HCT116 (cell line): ENCODE measurements at regions not wholly inside any gene's neighbourhood (a gene's known extent, or its start where the extent isn't known, plus 50 kb on each side); places are given as distances from the start of the nearest gene placed in this dataset.

ENCODE experiments used
- ATAC-seq: fragments of 200-7000 bp; cut with Tn5 transposase; 2 replicates; pipeline ENCODE4 v1.9.1; 2020; ENCODE audit warnings: mild to moderate bottlenecking, moderate library complexity
- BruUV-seq: library from RNA; stranded (reverse); fragments of 400-500 nt; replicated peaks from 2 replicates; lab custom pipeline; 2021; lab: Mats Ljungman, UMichigan
- CTCF ChIA-PET: fragments of 300-600 bp; sonication (Branson Sonifier 250); formaldehyde crosslinking; loops from one replicate; lab custom pipeline; 2021; ENCODE audit warnings: antibody characterized with exemption; lab: Charles Lee
- POLR2A ChIA-PET: fragments of 300-600, 350-600 bp; sonication (Branson Sonifier 250); formaldehyde crosslinking; loops from one replicate; lab custom pipeline; 2021; ENCODE audit warnings: antibody characterized with exemption; lab: Charles Lee
- RAD21 ChIA-PET, 2 experiments: fragments of 300-600 bp; sonication (Branson Sonifier 250); formaldehyde crosslinking; loops; one replicate each; lab custom pipeline; 2023; ENCODE audit warnings: low total read pairs in 2 of 2; ENCODE audit not compliant: uncharacterized antibody in 2 of 2, unreplicated experiment in 2 of 2, low non-redundant PET in 1 of 2; lab: Charles Lee
- DNase-seq: peaks from one replicate; pipeline ENCODE4 v3.0.0-alpha.2; 2010; ENCODE audit warnings: low read depth, low spot score
- H2AFZ ChIP-seq: fragments of 200-600 bp; shearing (Covaris generic), sonication (generic); 2 replicates; pipeline ENCODE4 v1.6.1; 2017; ENCODE audit warnings: low read depth, mixed run types, mixed read lengths, antibody characterized with exemption, low read length; ENCODE audit not compliant: poor library complexity, severe bottlenecking
- H3K27ac ChIP-seq: 2 replicates; pipeline ENCODE4 v1.5.1; 2012; ENCODE audit warnings: low read depth, low read length
- H3K27me3 ChIP-seq: fragments of 200-600 bp; sonication (generic); 2 replicates; pipeline ENCODE4 v1.6.1; 2016; ENCODE audit warnings: mixed run types, low read length, mixed read lengths; ENCODE audit not compliant: insufficient read depth
- H3K36me3 ChIP-seq, 2 experiments: fragments of 200-500 bp in 1 of 2; fragments of 200-600 bp in 1 of 2; sonication (Bioruptor generic) in 1 of 2; sonication (generic) in 1 of 2; 2 replicates each; pipeline versions ENCODE4 v1.5.1 to v1.6.1; 2014 to 2016; ENCODE audit warnings: low read length in 2 of 2, inconsistent platforms in 1 of 2, mixed read lengths in 1 of 2, mixed run types in 1 of 2; ENCODE audit not compliant: insufficient read depth in 2 of 2, control insufficient read depth in 1 of 2
- H3K4me1 ChIP-seq, 2 experiments: fragments of 200-600 bp in 1 of 2; sonication (generic) in 1 of 2; 2 replicates each; pipeline versions ENCODE4 v1.5.1 to v1.6.1; 2012 to 2017; ENCODE audit warnings: low read length in 2 of 2, inconsistent platforms in 1 of 2, mild to moderate bottlenecking in 1 of 2, mixed read lengths in 1 of 2, mixed run types in 1 of 2, moderate library complexity in 1 of 2; ENCODE audit not compliant: insufficient read depth in 2 of 2, control insufficient read depth in 1 of 2
- H3K4me2 ChIP-seq: fragments of 200-600 bp; sonication (generic); 2 replicates; pipeline ENCODE4 v1.6.1; 2017; ENCODE audit warnings: mixed run types, low read length, mixed read lengths
- H3K4me3 ChIP-seq, 2 experiments: fragments of 200-600 bp in 1 of 2; sonication (generic) in 1 of 2; replicated peaks in 1 of 2; 2 replicates each; pipeline ENCODE4 v1.5.1; 2011 to 2016; ENCODE audit warnings: low read length in 2 of 2, control low read depth in 1 of 2, low read depth in 1 of 2, mild to moderate bottlenecking in 1 of 2, mixed read lengths in 1 of 2, mixed run types in 1 of 2
- H3K79me2 ChIP-seq: fragments of 200-600 bp; sonication (generic); 2 replicates; pipeline ENCODE4 v1.6.1; 2017; ENCODE audit warnings: mild to moderate bottlenecking, mixed run types, low read length, moderate library complexity, mixed read lengths; ENCODE audit not compliant: insufficient read depth
- H3K9ac ChIP-seq: fragments of 200-600 bp; sonication (generic); 2 replicates; pipeline ENCODE4 v1.6.1; 2016; ENCODE audit warnings: low read length, mixed read lengths
- H3K9me2 ChIP-seq: fragments of 200-600 bp; sonication (generic), shearing (Covaris generic); 2 replicates; pipeline ENCODE4 v1.6.1; 2017; ENCODE audit warnings: mixed run types, mild to moderate bottlenecking, moderate library complexity; ENCODE audit not compliant: insufficient read depth
- H3K9me3 ChIP-seq, 2 experiments: fragments of 200-500 bp in 1 of 2; fragments of 200-600 bp in 1 of 2; sonication (Bioruptor generic) in 1 of 2; sonication (generic) in 1 of 2; 2 replicates each; pipeline ENCODE4 v1.6.1; 2014 to 2017; ENCODE audit warnings: low read length in 2 of 2, mixed read lengths in 2 of 2, inconsistent platforms in 1 of 2, low read depth in 1 of 2, mild to moderate bottlenecking in 1 of 2, mixed run types in 1 of 2, moderate library complexity in 1 of 2; ENCODE audit not compliant: control insufficient read depth in 1 of 2, insufficient read depth in 1 of 2
- H4K20me1 ChIP-seq: fragments of 200-600 bp; sonication (generic), shearing (Covaris generic); 2 replicates; pipeline ENCODE4 v1.6.1; 2017; ENCODE audit warnings: mixed run types, mild to moderate bottlenecking, moderate library complexity; ENCODE audit not compliant: insufficient read depth
- CBX3 ChIP-seq: IDR thresholded peaks from 2 replicates; pipeline ENCODE4 v1.6.1; 2012; ENCODE audit warnings: low read depth
- CEBPB ChIP-seq: IDR thresholded peaks from 2 replicates; pipeline ENCODE4 v1.6.1; 2012; ENCODE audit warnings: low read depth
- EGR1 ChIP-seq: IDR thresholded peaks from 2 replicates; pipeline ENCODE4 v1.6.1; 2012; ENCODE audit warnings: low read depth
- ELF1 ChIP-seq: IDR thresholded peaks from 2 replicates; pipeline ENCODE4 v1.6.1; 2012; ENCODE audit warnings: low read depth, borderline replicate concordance
- EZH2 ChIP-seq: fragments of 200-600 bp; sonication (generic); IDR thresholded peaks from 2 replicates; pipeline ENCODE4 v1.6.1; 2017; ENCODE audit warnings: antibody characterized with exemption, mixed run types
- JUND ChIP-seq: IDR thresholded peaks from 2 replicates; pipeline ENCODE4 v1.6.1; 2012
- POLR2A ChIP-seq: IDR thresholded peaks from 2 replicates; pipeline ENCODE4 v1.7.0; 2011; ENCODE audit warnings: borderline replicate concordance; ENCODE audit not compliant: insufficient read depth, insufficient read length; ENCODE audit errors: extremely low read depth
- POLR2AphosphoS5 ChIP-seq: IDR thresholded peaks from 2 replicates; pipeline ENCODE4 v1.6.1; 2011; ENCODE audit warnings: mild to moderate bottlenecking, low read depth, low read length, moderate library complexity
- RAD21 ChIP-seq: IDR thresholded peaks from 2 replicates; pipeline ENCODE4 v1.6.1; 2012; ENCODE audit warnings: low read depth, mild to moderate bottlenecking
- SRF ChIP-seq: IDR thresholded peaks from 2 replicates; pipeline ENCODE4 v1.6.1; 2012; ENCODE audit warnings: low read depth
- intact Hi-C: fragments of 100-400 bp; cut with micrococcal nuclease; formaldehyde crosslinking; loops from 2 replicates; pipeline ENCODE4 v1.10.0; 2022
- TF ChIP-seq, protein P1 (sequence below): IDR thresholded peaks from 2 replicates; pipeline ENCODE4 v1.6.1; 2012; ENCODE audit warnings: low read depth
- TF ChIP-seq, protein P2 (sequence below), 3 experiments: fragments of 200-600 bp in 1 of 3; sonication (generic) in 1 of 3; IDR thresholded peaks in 2 of 3; conservative IDR thresholded peaks in 1 of 3; 2 replicates each; pipeline ENCODE4 v1.5.1; 2012 to 2017; ENCODE audit warnings: low read depth in 2 of 3, low read length in 2 of 3, antibody characterized with exemption in 1 of 3, borderline replicate concordance in 1 of 3, control low read depth in 1 of 3, mild to moderate bottlenecking in 1 of 3, mixed read lengths in 1 of 3, mixed run types in 1 of 3, moderate library complexity in 1 of 3; ENCODE audit not compliant: insufficient read depth in 1 of 3
- TF ChIP-seq, protein P3 (sequence below): IDR thresholded peaks from 2 replicates; pipeline ENCODE4 v1.6.1; 2012
- TF ChIP-seq, protein P4 (sequence below): IDR thresholded peaks from 2 replicates; pipeline ENCODE4 v1.6.1; 2012

DNA sequence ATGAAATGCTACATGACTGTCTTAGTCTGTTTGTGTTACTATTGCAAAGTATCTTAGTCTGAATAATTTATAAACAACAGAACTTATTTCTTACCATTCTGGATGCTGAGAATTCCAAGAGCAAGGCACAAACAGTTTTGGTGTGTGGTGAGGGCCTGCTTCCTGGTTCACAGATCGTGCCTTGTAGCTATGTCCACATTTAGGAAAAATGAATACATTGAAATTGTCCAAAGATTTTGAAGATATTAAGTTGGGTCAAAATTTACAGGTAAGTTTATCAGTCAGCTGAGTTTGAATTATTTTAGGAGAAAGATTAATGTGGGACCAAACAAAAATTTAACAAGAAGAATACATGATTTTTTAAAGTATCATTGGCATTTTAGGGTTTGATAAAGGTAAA, 293.5 kb downstream of the LTN1 start (continued):
- TF ChIP-seq, protein P1, sequence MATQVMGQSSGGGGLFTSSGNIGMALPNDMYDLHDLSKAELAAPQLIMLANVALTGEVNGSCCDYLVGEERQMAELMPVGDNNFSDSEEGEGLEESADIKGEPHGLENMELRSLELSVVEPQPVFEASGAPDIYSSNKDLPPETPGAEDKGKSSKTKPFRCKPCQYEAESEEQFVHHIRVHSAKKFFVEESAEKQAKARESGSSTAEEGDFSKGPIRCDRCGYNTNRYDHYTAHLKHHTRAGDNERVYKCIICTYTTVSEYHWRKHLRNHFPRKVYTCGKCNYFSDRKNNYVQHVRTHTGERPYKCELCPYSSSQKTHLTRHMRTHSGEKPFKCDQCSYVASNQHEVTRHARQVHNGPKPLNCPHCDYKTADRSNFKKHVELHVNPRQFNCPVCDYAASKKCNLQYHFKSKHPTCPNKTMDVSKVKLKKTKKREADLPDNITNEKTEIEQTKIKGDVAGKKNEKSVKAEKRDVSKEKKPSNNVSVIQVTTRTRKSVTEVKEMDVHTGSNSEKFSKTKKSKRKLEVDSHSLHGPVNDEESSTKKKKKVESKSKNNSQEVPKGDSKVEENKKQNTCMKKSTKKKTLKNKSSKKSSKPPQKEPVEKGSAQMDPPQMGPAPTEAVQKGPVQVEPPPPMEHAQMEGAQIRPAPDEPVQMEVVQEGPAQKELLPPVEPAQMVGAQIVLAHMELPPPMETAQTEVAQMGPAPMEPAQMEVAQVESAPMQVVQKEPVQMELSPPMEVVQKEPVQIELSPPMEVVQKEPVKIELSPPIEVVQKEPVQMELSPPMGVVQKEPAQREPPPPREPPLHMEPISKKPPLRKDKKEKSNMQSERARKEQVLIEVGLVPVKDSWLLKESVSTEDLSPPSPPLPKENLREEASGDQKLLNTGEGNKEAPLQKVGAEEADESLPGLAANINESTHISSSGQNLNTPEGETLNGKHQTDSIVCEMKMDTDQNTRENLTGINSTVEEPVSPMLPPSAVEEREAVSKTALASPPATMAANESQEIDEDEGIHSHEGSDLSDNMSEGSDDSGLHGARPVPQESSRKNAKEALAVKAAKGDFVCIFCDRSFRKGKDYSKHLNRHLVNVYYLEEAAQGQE = no peak
- TF ChIP-seq JUND (no peak), EZH2 (no peak), POLR2A (no peak), EGR1 (no peak)

DNA sequence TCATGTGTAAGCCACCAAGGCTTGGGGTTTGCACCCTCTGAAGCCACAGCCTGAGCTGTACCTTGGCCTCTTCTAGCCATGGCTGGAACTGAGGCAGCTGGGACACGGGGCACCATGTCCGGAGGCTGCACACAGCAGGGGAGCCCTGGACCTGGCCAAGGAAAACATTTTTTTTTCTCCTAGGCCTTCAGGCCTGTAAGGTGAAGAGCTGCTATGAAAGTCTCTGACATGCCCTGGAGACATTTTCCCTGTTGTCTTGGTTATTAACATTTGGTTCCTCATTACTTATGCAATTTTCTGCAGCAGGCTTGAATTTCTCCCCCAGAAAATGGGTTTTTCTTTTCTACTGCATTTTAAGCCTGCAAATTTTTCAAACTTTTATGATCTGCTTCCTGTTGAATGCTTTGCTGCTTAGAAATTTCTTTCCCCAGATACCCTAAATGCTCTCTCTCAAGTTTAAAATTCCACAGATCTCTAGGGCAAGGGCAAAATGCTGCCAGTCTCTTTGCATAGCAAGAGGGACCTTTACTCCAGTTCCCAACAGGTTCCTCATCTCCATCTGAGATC, 295.8 kb downstream of the LTN1 start:
- intact Hi-C loops = no loop called here
- H3K9me2 ChIP-seq = no peaks in the 10 kb centered on the region
- no peak for TF ChIP-seq SRF
- TF ChIP-seq, protein P2, sequence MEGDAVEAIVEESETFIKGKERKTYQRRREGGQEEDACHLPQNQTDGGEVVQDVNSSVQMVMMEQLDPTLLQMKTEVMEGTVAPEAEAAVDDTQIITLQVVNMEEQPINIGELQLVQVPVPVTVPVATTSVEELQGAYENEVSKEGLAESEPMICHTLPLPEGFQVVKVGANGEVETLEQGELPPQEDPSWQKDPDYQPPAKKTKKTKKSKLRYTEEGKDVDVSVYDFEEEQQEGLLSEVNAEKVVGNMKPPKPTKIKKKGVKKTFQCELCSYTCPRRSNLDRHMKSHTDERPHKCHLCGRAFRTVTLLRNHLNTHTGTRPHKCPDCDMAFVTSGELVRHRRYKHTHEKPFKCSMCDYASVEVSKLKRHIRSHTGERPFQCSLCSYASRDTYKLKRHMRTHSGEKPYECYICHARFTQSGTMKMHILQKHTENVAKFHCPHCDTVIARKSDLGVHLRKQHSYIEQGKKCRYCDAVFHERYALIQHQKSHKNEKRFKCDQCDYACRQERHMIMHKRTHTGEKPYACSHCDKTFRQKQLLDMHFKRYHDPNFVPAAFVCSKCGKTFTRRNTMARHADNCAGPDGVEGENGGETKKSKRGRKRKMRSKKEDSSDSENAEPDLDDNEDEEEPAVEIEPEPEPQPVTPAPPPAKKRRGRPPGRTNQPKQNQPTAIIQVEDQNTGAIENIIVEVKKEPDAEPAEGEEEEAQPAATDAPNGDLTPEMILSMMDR (IDR thresholded peaks at IDR 0.05 in 2 of 3, conservative IDR thresholded peaks at IDR 0.05 in 1 of 3; ENCODE audit: borderline replicate concordance in 1 of 3, insufficient read depth in 1 of 3, low read depth in 2 of 3, low read length in 2 of 3) = no peak
- TF ChIP-seq POLR2AphosphoS5 = no peak
- TF ChIP-seq, protein P3, sequence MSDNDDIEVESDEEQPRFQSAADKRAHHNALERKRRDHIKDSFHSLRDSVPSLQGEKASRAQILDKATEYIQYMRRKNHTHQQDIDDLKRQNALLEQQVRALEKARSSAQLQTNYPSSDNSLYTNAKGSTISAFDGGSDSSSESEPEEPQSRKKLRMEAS = no peak
- TF ChIP-seq, protein P4, sequence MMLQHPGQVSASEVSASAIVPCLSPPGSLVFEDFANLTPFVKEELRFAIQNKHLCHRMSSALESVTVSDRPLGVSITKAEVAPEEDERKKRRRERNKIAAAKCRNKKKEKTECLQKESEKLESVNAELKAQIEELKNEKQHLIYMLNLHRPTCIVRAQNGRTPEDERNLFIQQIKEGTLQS = no peak
- TF ChIP-seq RAD21 = no peak
- no peak for TF ChIP-seq CBX3
- no peak for TF ChIP-seq JUND
- TF ChIP-seq CEBPB = no peak
- no peak for TF ChIP-seq ELF1
- no peaks in the 10 kb centered on the region for H3K9me3 ChIP-seq
- H3K27me3 ChIP-seq = no peaks in the 10 kb centered on the region
- RAD21 ChIA-PET = no interaction called here
- H3K36me3 ChIP-seq = no peaks in the 10 kb centered on the region
- CTCF ChIA-PET = no interaction called here
- DNase-seq (no peak), ATAC-seq (no peak)
- H3K9ac ChIP-seq = no peak overlapping the region
- no peak overlapping the region for H3K4me3 ChIP-seq
- no TSS peak for BruUV-seq
- H4K20me1 ChIP-seq = no peaks in the 10 kb centered on the region
- H3K4me2 ChIP-seq = no peak overlapping the region
- POLR2A ChIA-PET = no interaction called here
- no peak overlapping the region for H2AFZ ChIP-seq
- H3K27ac ChIP-seq = no peak overlapping the region
- H3K79me2 ChIP-seq = no peaks in the 10 kb centered on the region
- no peaks in the 10 kb centered on the region for H3K4me1 ChIP-seq
